HEK293 (cell line): ENCODE measurements at regions not wholly inside any gene's neighbourhood (a gene's known extent, or its start where the extent isn't known, plus 50 kb on each side); places are given as distances from the start of the nearest gene placed in this dataset.
"Not testable (repeated sequence)": the region's sequence is repeated elsewhere in the genome, so short reads cannot be mapped to it uniquely, and the experiment has no call there.

ENCODE experiments used
- CTCF ChIA-PET: fragments of 350-600 bp; formaldehyde crosslinking; extraction: SDS; loops from one replicate; lab custom pipeline; 2021; ENCODE audit warnings: antibody characterized with exemption; lab: Yijun Ruan, JAX
- POLR2A ChIA-PET: fragments of 300-600 bp; formaldehyde crosslinking; extraction: SDS; loops from one replicate; lab custom pipeline; 2020; ENCODE audit warnings: antibody characterized with exemption, inconsistent platforms; lab: Yijun Ruan, JAX
- H3K27ac ChIP-seq: fragments of 200-500 bp; sonication (Bioruptor generic); 2 replicates; pipeline ENCODE4 v1.5.1; 2014; ENCODE audit warnings: low read depth, low read length, control low read depth, inconsistent platforms; ENCODE audit errors: extremely low read depth
- H3K36me3 ChIP-seq, 2 experiments: fragments of 200-500 bp in 1 of 2; sonication (Bioruptor generic) in 1 of 2; 1 replicate in 1 of 2; 2 replicates in 1 of 2; pipeline ENCODE4 v1.5.1; 2014 to 2017; ENCODE audit warnings: inconsistent platforms in 2 of 2, low read length in 2 of 2; ENCODE audit not compliant: control insufficient read depth in 2 of 2, insufficient read depth in 1 of 2
- H3K4me1 ChIP-seq: fragments of 200-500 bp; sonication (Bioruptor generic); 2 replicates; pipeline ENCODE4 v1.5.1; 2014; ENCODE audit warnings: mild to moderate bottlenecking, low read length, inconsistent platforms; ENCODE audit not compliant: control insufficient read depth, insufficient read depth
- H3K4me3 ChIP-seq: 2 replicates; pipeline ENCODE4 v1.5.1; 2011; ENCODE audit warnings: low read depth, mild to moderate bottlenecking, control low read depth, low read length, moderate library complexity
- H3K9me3 ChIP-seq: fragments of 200-500 bp; sonication (Bioruptor generic); 2 replicates; pipeline ENCODE4 v1.5.1; 2014; ENCODE audit warnings: low read depth, low read length, inconsistent platforms; ENCODE audit not compliant: control insufficient read depth, insufficient read depth
- ZNF24 ChIP-seq: fragments of 450-650 bp; formaldehyde crosslinking; IDR thresholded peaks from 2 replicates; pipeline ENCODE4 v1.5.1; 2016; ENCODE audit warnings: missing biosample characterization, missing genetic modification characterization
- ZNF335 ChIP-seq: fragments of 450-650 bp; formaldehyde crosslinking; conservative IDR thresholded peaks from 2 replicates; pipeline ENCODE4 v1.5.1; 2016; ENCODE audit warnings: missing biosample characterization, missing genetic modification characterization
- ZNF366 ChIP-seq: fragments of 450-650 bp; formaldehyde crosslinking; conservative IDR thresholded peaks from 2 replicates; pipeline ENCODE4 v1.5.1; 2016; ENCODE audit warnings: missing biosample characterization, missing genetic modification characterization
- ZNF394 ChIP-seq: fragments of 450-650 bp; formaldehyde crosslinking; IDR thresholded peaks from 2 replicates; pipeline ENCODE4 v1.5.1; 2016; ENCODE audit warnings: missing biosample characterization, missing genetic modification characterization, mild to moderate bottlenecking, moderate library complexity, borderline replicate concordance
- ZNF600 ChIP-seq: fragments of 450-650 bp; formaldehyde crosslinking; IDR thresholded peaks from 2 replicates; pipeline ENCODE4 v1.5.1; 2016; ENCODE audit warnings: missing biosample characterization, missing genetic modification characterization
- ZNF629 ChIP-seq: fragments of 450-650 bp; formaldehyde crosslinking; IDR thresholded peaks from 2 replicates; pipeline ENCODE4 v1.5.1; 2017; ENCODE audit warnings: missing biosample characterization, missing genetic modification characterization
- TF ChIP-seq, protein P1 (sequence below): fragments of 450-650 bp; formaldehyde crosslinking; IDR thresholded peaks from 2 replicates; pipeline ENCODE4 v1.5.1; 2016; ENCODE audit warnings: missing biosample characterization, missing genetic modification characterization
- TF ChIP-seq, protein P2 (sequence below): fragments of 450-650 bp; formaldehyde crosslinking; IDR thresholded peaks from 2 replicates; pipeline ENCODE4 v1.5.1; 2016; ENCODE audit warnings: missing biosample characterization, missing genetic modification characterization

DNA sequence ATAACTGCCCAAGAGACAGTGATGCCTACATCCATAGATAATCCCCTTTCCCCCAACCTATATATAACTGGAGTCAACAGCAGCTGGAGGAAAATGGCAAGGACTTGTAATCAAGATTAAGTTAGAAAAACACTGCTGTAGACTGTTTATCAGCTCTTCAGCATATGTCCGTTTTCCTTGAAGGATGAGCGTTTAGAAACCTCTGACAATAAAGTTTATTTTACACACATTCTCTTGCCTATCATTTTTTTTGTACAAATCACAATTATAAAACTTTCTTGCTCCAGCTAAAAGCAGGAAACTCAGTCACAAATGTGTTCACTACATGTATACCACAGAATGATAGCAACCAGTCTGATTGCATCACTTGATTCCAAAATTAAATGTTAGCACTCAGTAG lies 50.8 kb downstream of the PPIAL4G start:
- H3K9me3 ChIP-seq, POLR2A ChIA-PET, H3K27ac ChIP-seq, H3K4me3 ChIP-seq, H3K4me1 ChIP-seq, CTCF ChIA-PET: not testable (repeated sequence)
- H3K36me3 ChIP-seq = peaks cover 0 to 24% of the 10 kb centered on the region in 2 experiments; a peak in 2 of 3 replicates

DNA sequence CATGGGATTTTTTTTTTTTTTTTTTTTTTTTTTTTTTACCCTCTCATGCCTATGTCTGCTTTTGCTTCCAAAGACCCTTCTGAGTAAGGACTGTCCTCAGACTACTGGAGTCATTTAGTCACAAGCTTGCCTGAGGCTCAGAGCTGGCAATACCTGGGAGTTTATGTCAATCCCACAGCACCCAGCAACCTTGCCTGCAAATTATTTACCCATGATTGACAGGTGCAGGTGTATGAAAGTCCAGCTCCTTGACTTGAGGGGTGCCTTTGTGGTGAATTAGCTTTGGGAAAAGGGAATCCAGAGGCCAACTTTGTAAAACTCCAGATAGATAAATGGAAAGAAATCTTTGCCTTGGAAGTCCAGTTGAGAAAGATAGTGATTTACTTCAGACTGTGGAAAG lies 53.2 kb downstream of the PPIAL4G start:
- POLR2A ChIA-PET, H3K27ac ChIP-seq, CTCF ChIA-PET, H3K9me3 ChIP-seq, H3K4me1 ChIP-seq, H3K4me3 ChIP-seq: not testable (repeated sequence)
- H3K36me3 ChIP-seq = peaks cover 0 to 23% of the 10 kb centered on the region in 2 experiments; a peak in 2 of 3 replicates

DNA sequence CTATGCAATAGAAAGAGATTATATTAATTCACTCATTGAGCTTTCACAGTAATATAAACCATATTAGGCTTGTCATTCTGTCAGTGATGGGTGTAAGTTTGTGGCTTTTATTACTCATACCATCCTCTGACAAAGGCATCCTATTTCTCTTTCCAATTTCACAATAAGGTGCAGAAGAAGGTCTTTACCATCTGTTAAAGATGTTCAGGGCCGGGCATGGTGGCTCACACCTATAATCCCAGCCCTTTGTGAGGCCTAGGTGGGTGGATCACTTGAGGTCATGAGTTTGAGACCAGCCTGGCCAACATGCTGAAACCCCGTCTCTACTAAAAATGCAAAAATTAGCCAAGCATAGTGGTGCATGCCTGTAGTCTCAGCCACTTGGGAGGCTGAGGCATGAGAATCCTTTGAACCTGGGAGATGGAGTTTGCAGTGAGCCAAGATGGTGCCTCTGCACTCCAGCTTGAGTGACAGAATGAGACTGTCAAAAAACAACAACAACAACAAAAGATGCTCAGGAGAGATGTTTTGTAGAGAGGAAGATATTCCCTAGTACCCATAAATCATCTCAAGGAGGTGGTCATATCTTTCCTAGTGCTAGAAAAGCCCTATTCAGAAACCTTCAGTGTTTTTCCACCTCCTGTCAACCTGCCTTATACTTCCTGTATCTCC lies 56.0 kb downstream of the PPIAL4G start:
- H3K27ac ChIP-seq, H3K4me3 ChIP-seq, H3K4me1 ChIP-seq, POLR2A ChIA-PET, CTCF ChIA-PET, H3K9me3 ChIP-seq: not testable (repeated sequence)
- H3K36me3 ChIP-seq = peaks cover 0 to 17% of the 10 kb centered on the region in 2 experiments; a peak in 2 of 3 replicates

DNA sequence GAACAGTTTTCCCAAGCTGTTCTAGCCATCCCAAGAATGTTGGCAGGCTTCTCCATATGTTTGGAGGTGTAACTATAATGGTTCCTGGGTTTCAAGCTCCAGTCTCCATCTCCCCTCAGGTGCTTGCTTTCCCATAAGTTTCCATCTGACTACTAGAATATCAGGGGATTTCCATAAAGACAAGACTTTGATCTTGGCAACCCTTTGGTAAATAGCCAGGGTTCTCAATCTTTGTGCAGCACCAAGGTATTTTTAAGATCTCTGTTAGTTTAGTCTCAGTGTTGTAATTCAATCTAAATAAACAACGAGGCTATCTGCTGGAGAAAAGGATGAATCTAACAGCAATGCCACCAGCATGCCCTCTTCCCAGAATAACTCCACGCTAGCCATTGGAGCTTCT lies 56.7 kb downstream of the PPIAL4G start:
- H3K27ac ChIP-seq, CTCF ChIA-PET, H3K9me3 ChIP-seq, H3K4me1 ChIP-seq, POLR2A ChIA-PET, H3K4me3 ChIP-seq: not testable (repeated sequence)
- H3K36me3 ChIP-seq = peaks cover 0 to 17% of the 10 kb centered on the region in 2 experiments; a peak in 2 of 3 replicates

DNA sequence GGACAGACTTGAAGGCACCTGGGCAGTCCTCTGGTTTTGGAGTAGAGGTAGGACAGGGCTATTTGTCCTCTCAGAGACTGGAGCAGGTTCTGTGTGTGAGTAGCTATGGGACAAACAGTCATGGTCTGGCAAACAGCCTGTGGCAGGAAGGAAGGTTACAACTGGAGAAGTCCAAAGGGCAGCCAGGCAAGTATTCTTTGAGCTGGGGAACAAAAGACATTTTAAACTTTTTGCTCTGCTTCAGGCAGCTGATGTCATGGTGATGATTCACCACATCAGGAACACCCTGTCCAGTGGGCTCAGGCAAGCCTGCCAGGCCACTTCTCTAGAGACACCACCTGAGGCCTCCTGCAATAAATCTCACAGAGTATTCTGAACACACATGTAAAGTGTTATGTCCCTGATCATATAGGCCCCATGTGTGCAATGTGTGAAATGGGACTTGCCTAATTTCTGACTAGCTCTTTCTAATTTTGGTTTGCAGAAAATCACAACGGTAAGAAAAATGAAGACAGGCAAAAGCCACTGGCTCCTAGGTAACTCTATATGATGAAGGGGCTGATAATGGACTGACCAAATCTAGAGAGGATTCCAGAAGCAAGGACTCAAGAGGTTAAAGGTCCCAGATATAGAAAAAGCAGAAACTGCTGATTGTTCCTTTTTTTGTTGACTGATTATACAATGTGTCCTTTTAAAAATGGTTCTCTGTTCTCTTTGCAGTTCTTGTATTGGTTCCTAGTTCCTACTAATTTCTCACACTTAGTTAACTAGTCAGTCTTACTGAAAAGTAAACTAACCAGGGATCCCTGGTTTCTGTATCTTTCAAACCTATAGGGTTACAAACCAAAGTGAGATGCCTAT lies 58.7 kb downstream of the PPIAL4G start:
- H3K9me3 ChIP-seq, CTCF ChIA-PET, H3K27ac ChIP-seq, H3K4me1 ChIP-seq, POLR2A ChIA-PET: not testable (repeated sequence)
- TF ChIP-seq, protein P1, sequence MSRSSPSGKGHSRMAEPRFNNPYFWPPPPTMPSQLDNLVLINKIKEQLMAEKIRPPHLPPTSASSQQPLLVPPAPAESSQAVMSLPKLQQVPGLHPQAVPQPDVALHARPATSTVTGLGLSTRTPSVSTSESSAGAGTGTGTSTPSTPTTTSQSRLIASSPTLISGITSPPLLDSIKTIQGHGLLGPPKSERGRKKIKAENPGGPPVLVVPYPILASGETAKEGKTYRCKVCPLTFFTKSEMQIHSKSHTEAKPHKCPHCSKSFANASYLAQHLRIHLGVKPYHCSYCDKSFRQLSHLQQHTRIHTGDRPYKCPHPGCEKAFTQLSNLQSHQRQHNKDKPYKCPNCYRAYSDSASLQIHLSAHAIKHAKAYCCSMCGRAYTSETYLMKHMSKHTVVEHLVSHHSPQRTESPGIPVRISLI (tag by site-specific recombination) = peak; percentile 56; the same call in 1 of the 2 replicates
- TF ChIP-seq, protein P2, sequence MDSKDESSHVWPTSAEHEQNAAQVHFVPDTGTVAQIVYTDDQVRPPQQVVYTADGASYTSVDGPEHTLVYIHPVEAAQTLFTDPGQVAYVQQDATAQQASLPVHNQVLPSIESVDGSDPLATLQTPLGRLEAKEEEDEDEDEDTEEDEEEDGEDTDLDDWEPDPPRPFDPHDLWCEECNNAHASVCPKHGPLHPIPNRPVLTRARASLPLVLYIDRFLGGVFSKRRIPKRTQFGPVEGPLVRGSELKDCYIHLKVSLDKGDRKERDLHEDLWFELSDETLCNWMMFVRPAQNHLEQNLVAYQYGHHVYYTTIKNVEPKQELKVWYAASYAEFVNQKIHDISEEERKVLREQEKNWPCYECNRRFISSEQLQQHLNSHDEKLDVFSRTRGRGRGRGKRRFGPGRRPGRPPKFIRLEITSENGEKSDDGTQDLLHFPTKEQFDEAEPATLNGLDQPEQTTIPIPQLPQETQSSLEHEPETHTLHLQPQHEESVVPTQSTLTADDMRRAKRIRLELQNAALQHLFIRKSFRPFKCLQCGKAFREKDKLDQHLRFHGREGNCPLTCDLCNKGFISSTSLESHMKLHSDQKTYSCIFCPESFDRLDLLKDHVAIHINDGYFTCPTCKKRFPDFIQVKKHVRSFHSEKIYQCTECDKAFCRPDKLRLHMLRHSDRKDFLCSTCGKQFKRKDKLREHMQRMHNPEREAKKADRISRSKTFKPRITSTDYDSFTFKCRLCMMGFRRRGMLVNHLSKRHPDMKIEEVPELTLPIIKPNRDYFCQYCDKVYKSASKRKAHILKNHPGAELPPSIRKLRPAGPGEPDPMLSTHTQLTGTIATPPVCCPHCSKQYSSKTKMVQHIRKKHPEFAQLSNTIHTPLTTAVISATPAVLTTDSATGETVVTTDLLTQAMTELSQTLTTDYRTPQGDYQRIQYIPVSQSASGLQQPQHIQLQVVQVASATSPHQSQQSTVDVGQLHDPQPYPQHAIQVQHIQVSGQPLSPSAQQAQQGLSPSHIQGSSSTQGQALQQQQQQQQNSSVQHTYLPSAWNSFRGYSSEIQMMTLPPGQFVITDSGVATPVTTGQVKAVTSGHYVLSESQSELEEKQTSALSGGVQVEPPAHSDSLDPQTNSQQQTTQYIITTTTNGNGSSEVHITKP = peak; percentile 51
- TF ChIP-seq ZNF629 (tag by site-specific recombination) (peak; percentile 69; the same call in 1 of the 2 replicates), ZNF600 (tag by site-specific recombination) (peak; percentile 55), ZNF366 (tag by site-specific recombination) (0 out of 2 replicates have a peak, but pooled peaks have one; percentile 42), ZNF24 (0 out of 2 replicates have a peak, but pooled peaks have one; percentile 17), ZNF394 (tag by site-specific recombination) (0 out of 2 replicates have a peak, but pooled peaks have one; percentile 17), ZNF335 (tag by site-specific recombination) (peak; percentile 94)
- TF ChIP-seq, all 188 proteins: peak for 8; not testable (repeated sequence) for 180
- H3K36me3 ChIP-seq = peaks cover 0 to 14% of the 10 kb centered on the region in 2 experiments; a peak in 1 of 3 replicates
- not testable (repeated sequence) for H3K4me3 ChIP-seq

DNA sequence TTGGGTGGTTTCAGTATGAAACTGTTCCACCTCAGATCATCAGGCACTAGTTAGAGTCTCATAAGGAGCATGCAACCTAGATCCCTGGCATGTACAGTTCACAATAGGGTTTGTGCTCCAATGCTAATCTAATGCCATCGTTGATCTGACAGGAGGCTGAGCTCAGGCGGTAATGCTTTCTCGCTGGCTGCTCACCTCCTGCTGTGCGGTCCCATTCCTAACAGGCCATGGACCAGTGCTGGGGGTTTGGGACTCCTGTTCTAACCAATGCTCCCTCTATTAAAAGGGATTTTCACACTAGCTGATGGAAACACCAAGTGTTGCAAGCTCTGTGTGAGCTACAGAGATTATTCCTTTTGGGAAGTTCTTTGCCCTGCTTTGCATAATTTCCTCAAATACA lies 60.2 kb downstream of the PPIAL4G start:
- H3K36me3 ChIP-seq, H3K9me3 ChIP-seq, H3K4me3 ChIP-seq, H3K27ac ChIP-seq, H3K4me1 ChIP-seq, CTCF ChIA-PET, POLR2A ChIA-PET: not testable (repeated sequence)

DNA sequence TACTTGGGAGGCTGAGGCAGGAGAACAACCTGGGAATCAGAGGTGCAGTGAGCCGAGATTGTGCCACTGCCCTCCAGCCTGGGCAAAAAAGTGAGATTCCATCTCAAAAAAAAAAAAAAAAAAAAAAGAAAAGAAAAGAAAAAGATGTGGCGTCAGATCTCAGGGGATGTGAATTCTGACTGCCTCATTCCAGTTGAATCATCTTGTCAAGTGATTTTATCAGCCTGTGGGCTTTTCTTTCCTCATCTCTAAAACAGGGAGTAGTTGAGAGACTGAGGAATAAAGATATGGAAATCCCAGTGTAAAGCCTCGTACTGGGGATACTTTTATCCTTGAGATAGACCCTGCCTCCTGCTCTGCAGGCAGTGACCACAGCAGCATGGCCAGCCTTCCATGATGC lies 65.9 kb downstream of the PPIAL4G start:
- CTCF ChIA-PET, H3K36me3 ChIP-seq, POLR2A ChIA-PET, H3K4me1 ChIP-seq, H3K4me3 ChIP-seq, H3K9me3 ChIP-seq, H3K27ac ChIP-seq: not testable (repeated sequence)
